ES-I3 (cell line): ENCODE measurements at regions not wholly inside any gene's neighbourhood (a gene's known extent, or its start where the extent isn't known, plus 50 kb on each side); places are given as distances from the start of the nearest gene placed in this dataset.
"Not testable (repeated sequence)": the region's sequence is repeated elsewhere in the genome, so short reads cannot be mapped to it uniquely, and the experiment has no call there.

ENCODE experiments used
- H3K36me3 ChIP-seq: 2 replicates; pipeline ENCODE4 v1.6.1; 2013; ENCODE audit warnings: mild to moderate bottlenecking, low read length, control low read depth, moderate library complexity; ENCODE audit not compliant: insufficient read depth
- H3K4me1 ChIP-seq: 2 replicates; pipeline ENCODE4 v1.6.1; 2013; ENCODE audit warnings: mild to moderate bottlenecking, control low read depth, low read length; ENCODE audit not compliant: insufficient read depth
- H3K9ac ChIP-seq: 2 replicates; pipeline ENCODE4 v1.6.1; 2013; ENCODE audit warnings: low read depth, mild to moderate bottlenecking, low read length, moderate library complexity
- H3K9me3 ChIP-seq: 2 replicates; pipeline ENCODE4 v1.6.1; 2013; ENCODE audit warnings: mild to moderate bottlenecking, low read length, moderate library complexity; ENCODE audit not compliant: control insufficient read depth, insufficient read depth

GRCh38 chr1:98575955-98576354 is 85.6 kb upstream of the SNX7 start:
- H3K4me1 ChIP-seq = no peaks in the 10 kb centered on the region

DNA sequence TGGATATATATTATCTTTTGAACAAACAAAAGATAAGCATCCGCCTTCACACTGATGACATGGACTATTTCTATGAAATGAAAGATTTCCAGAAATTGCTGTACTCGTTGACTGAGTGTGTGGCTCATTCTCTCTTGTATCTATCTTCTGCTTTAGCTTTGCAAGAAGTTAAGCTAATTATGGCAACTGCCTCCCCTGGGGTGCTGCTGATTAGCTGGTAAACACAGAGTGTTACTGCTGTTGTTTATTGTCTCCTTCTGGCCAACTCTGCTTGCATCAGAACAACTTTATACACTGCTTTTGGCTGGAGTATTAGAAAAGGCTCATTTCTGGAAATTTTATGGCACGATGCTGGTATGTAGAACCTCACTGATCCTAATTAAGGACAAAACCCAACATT is 95.6 kb upstream of the SNX7 start:
- Histone ChIP-seq H3K9me3 (peaks cover 6% of the 10 kb centered on the region), H3K36me3 (no peaks in the 10 kb centered on the region), H3K4me1 (no peaks in the 10 kb centered on the region), H3K9ac (no peak overlapping the region)

More at GRCh38 chr1:98575955-98576354, 85.6 kb upstream of the SNX7 start:
- no peak overlapping the region for H3K9ac ChIP-seq
- no peaks in the 10 kb centered on the region for H3K36me3 ChIP-seq
- H3K9me3 ChIP-seq = no peaks in the 10 kb centered on the region

DNA sequence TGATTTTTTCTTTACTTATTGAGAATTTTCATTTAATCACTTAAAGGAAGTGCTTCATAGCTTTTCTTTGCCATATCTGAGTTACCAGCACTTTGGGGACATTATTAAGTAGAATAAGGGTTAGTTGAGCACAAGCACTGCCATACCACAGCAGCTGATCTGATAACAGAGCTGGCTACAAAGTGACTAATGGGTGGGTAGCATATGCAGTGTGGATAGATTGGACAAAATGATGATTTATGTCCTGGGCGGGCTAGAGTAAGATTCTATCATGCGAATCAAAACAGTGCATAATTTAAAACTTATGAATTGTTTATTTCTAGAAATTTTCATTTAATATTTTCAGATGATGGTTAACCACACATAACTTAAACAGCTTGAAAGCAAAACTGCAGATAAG is 102.2 kb upstream of the SNX7 start:
- no peaks in the 10 kb centered on the region for H3K4me1 ChIP-seq
- H3K9ac ChIP-seq = no peak overlapping the region
- peaks cover 6% of the 10 kb centered on the region for H3K9me3 ChIP-seq
- no peaks in the 10 kb centered on the region for H3K36me3 ChIP-seq

DNA sequence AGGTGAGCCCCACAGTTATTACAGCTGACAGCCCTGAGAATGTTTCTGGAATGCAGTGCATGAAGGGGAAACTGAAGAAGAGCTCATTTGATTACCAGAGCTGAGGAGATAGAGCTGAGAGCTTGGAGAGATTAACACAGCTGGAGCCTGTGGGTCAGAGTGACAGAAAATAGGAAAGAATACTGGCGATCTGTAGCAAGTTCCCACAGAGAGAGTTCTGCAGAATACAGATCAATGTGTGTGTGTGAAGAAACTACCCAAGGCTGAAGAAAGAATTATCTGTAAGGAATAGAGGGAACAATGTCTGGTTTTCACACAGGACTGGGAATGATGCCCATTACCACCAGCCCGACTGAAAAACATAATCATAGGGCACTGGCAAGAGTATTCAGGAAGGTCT is 103.6 kb upstream of the SNX7 start:
- Histone ChIP-seq H3K9me3 (peaks cover 6% of the 10 kb centered on the region; the same call in 1 of the 2 replicates), H3K4me1 (no peaks in the 10 kb centered on the region), H3K9ac (no peak overlapping the region), H3K36me3 (no peaks in the 10 kb centered on the region)

DNA sequence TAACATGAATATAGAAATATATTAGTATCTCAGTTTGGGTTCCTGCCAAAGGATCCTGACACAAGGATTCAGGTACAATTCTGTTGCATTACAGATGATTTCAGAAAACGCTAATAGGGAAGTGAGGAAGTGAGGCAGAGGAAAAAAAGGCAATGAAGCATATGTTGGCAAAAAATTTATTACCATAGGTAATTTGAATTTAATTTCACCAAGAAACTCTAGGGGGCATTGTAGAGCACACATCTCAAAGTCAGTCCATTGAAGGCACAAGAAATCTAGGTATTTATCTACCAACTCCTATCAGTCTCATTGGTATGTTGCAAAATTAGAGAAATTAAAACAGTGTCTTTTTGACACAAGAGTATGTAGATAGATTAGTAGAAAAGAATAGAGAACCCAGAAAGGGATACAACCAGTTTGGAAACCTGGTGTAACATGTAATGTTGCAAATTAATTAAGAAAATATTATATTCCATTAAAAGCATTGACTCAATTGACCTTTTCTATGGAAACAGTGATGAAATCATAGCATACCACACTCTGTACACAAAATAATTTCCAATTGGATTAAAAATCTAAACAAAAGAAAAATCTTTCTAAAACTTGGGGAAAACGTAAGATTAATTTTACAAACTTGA is 104.9 kb upstream of the SNX7 start:
- 0 out of 2 replicates have a peak, but pooled peaks cover under 1% of the 10 kb centered on the region for H3K9me3 ChIP-seq
- no peak overlapping the region for H3K9ac ChIP-seq
- no peaks in the 10 kb centered on the region for H3K36me3 ChIP-seq
- H3K4me1 ChIP-seq = no peaks in the 10 kb centered on the region

- H3K9me3 ChIP-seq = peaks cover 4% of the 10 kb centered on the region; the same call in 1 of the 2 replicates
- no peak overlapping the region for H3K9ac ChIP-seq
- H3K4me1 ChIP-seq = no peaks in the 10 kb centered on the region
- H3K36me3 ChIP-seq = no peaks in the 10 kb centered on the region
These were observed 105.7 kb upstream of the SNX7 start for GRCh38 chr1:98555814-98556213.

- not testable (repeated sequence) for H3K36me3 ChIP-seq, H3K9ac ChIP-seq, H3K9me3 ChIP-seq, H3K4me1 ChIP-seq
These were observed 108.9 kb upstream of the SNX7 start for GRCh38 chr1:98552576-98553074.

DNA sequence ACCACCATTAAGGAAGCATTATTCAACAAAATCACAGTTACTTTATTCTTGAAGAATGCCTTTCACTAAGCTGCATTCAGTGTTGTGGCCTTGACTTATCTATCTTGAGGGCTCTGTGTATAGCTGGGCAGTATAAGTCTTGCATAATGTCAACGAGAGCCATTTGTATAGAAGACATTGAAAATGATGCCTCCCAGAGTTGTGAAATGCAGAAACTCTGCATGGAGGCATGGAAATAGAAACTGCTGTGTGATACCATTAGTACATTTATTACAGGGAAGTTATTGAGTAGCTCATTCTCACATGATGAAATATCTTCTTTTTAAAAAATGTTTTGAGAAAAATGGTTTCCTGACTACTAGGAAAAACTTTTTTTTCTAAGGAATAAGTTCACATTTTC is 111.4 kb upstream of the SNX7 start:
- Histone ChIP-seq H3K9ac (no peak overlapping the region), H3K36me3 (no peaks in the 10 kb centered on the region), H3K9me3 (peaks cover 4% of the 10 kb centered on the region; the same call in 1 of the 2 replicates), H3K4me1 (no peaks in the 10 kb centered on the region)

DNA sequence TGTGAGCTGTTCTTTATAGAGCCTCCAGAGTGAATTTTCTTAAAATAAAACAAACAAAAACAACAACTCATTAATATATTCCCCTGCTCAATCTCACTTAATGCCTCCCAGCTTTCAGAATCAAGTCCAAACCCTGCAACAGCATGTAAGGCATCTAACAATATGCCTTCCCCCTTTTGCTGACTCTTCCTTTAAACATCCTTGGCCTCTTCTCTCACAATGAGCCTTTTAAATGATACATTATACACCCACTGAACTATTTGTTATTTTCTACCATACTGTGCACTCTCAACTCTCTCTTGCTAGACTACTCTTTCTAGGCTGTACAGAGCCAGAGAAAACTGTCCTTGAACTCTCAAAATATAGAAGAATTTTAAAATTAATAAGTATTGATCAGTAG is 115.2 kb upstream of the SNX7 start:
- H3K9ac ChIP-seq = no peak overlapping the region
- peaks cover 2% of the 10 kb centered on the region; the same call in 1 of the 2 replicates for H3K9me3 ChIP-seq
- H3K36me3 ChIP-seq = no peaks in the 10 kb centered on the region
- H3K4me1 ChIP-seq = no peaks in the 10 kb centered on the region

GRCh38 chr1:98538106-98538505 is 123.4 kb upstream of the SNX7 start:
- H3K36me3 ChIP-seq = no peaks in the 10 kb centered on the region
- H3K9ac ChIP-seq = no peak overlapping the region
- no peaks in the 10 kb centered on the region for H3K9me3 ChIP-seq
- no peaks in the 10 kb centered on the region for H3K4me1 ChIP-seq

GRCh38 chr1:98523256-98523655 is 138.3 kb upstream of the SNX7 start:
- Histone ChIP-seq H3K4me1 (no peaks in the 10 kb centered on the region), H3K9me3 (peaks cover 5% of the 10 kb centered on the region; the same call in 1 of the 2 replicates), H3K36me3 (no peaks in the 10 kb centered on the region), H3K9ac (no peak overlapping the region)

GRCh38 chr1:98516306-98516705 is 145.2 kb upstream of the SNX7 start:
- Histone ChIP-seq H3K36me3 (no peaks in the 10 kb centered on the region), H3K9ac (no peak overlapping the region), H3K9me3 (no peaks in the 10 kb centered on the region), H3K4me1 (no peaks in the 10 kb centered on the region)

GRCh38 chr1:98515744-98516143 is 145.8 kb upstream of the SNX7 start:
- H3K9ac ChIP-seq = no peak overlapping the region
- H3K4me1 ChIP-seq = no peaks in the 10 kb centered on the region
- H3K9me3 ChIP-seq = no peaks in the 10 kb centered on the region
- H3K36me3 ChIP-seq = no peaks in the 10 kb centered on the region

DNA sequence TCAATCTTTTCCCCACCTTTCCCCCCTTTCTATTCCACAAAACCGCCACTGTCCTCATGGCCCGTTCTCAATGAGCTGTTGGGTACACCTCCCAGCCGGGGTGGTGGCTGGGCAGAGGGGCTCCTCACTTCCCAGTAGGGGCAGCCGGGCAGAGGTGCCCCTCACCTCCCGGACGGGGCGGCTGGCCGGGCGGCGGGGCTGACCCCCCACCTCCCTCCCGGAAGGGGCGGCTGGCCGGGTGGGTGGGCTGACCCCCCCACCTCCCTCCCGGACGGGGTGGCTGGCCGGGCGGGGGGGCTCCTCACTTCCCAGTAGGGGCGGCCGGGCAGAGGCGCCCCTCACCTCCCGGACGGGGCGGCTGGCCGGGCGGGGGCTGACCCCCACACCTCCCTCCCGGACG is 149.3 kb upstream of the SNX7 start:
- H3K36me3 ChIP-seq, H3K9me3 ChIP-seq, H3K4me1 ChIP-seq, H3K9ac ChIP-seq: not testable (repeated sequence)

GRCh38 chr1:98503771-98504170 is 157.8 kb upstream of the SNX7 start:
- Histone ChIP-seq H3K9me3 (peaks cover 4% of the 10 kb centered on the region; the same call in 1 of the 2 replicates), H3K9ac (no peak overlapping the region), H3K36me3 (no peaks in the 10 kb centered on the region), H3K4me1 (peaks cover 16% of the 10 kb centered on the region)
